CD4-positive, alpha-beta T cell treated with Interleukin-15 for 1 hour (primary cell): ENCODE measurements at regions not wholly inside any gene's neighbourhood (a gene's known extent, or its start where the extent isn't known, plus 50 kb on each side); places are given as distances from the start of the nearest gene placed in this dataset.

ENCODE experiments used
- DNase-seq: peaks from one replicate; pipeline ENCODE4 v3.0.0-alpha.2; 2020

DNA sequence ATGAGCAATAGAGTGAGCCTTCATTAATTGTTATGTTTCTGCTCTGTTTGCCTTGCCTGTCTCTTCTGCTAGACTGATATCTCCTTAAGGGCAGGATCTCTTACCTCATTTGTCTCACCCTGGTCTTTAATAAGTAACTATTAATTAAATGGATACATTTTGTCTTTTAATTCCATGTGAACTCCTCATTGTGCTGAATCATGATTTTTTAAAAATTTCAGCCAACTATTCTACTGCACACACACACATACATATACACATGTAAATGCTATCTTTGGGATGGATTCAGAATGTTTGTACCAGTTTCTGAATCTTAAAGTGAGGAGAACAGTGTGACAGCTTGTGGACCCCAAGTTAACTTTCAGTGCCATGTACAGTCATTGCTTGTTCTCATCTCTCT, 731.1 kb upstream of the MAP3K7 start:
- DNase-seq: no peak

- DNase-seq: no peak
These were observed 730.5 kb upstream of the MAP3K7 start for GRCh38 chr6:91317247-91317835.

GRCh38 chr6:91310178-91310577, 723.3 kb upstream of the MAP3K7 start:
- DNase-seq: no peak

- no peak for DNase-seq
These were observed 718.9 kb upstream of the MAP3K7 start for GRCh38 chr6:91305755-91306154.

DNA sequence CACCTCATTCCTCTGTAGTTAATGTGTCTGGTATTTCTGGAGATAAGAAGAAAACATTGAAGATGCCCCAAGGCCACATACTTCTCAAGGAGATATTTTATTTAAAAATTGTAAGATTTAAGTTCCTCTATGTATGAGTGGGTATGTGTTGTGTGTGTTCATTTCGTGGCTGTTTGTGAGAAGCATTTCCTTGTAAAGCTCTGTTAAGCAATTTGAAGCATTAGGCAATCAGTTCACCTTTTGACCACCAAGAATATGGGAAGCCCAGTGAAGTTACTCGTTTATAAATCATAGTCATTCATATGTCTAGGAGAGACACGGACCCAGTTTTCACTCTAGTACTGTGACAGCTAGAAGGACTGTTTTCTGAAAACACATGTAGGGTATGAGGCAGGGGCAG, 717.6 kb upstream of the MAP3K7 start:
- DNase-seq: no peak

- DNase-seq: no peak
These were observed 716.5 kb upstream of the MAP3K7 start for GRCh38 chr6:91303326-91303725.

DNA sequence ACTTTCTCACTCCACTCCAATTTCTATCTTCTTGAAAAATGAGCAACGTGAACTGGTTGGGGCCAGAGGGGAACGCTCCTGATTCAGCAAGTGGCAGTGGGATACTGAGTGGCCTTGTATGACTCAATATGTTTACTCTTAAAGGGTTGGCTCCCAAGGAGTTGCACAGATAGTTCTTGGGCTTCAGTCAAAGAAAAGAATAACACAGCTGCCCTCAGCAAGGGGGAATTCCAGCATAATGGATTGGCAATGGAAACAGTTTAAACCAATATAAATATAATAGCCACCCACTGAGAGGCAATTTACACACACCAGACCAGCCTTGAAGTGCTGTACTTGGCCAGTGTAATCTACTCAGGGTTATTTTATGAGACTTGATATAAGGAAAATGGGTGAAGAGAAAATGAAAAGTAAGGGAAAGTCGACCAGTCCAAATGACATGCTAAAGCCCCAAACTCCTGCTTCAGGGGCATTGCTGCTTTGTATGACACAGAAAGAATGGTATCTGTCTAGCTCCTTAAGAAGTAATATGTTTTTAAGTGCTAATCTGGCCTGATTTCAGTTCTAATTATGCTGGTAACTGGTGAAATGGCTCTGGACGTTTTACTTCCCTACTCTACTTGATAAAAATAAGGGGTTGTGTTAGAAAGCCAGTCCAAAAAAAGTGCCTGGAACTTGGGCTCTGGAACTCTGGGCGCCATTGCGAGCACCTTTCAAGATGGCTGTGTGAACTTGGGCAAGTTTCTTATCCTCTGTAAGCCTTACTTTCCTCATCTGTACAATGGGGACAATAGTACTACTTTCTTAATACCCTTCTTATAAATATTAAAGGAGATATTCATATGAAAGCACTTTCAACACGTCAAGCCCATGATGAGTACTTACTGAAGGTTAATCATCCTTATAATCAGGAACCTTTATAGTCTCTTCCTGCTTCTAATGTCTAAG, 712.9 kb upstream of the MAP3K7 start:
- DNase-seq: no peak

- DNase-seq: no peak
These were observed 711.8 kb upstream of the MAP3K7 start for GRCh38 chr6:91298543-91299145.

DNA sequence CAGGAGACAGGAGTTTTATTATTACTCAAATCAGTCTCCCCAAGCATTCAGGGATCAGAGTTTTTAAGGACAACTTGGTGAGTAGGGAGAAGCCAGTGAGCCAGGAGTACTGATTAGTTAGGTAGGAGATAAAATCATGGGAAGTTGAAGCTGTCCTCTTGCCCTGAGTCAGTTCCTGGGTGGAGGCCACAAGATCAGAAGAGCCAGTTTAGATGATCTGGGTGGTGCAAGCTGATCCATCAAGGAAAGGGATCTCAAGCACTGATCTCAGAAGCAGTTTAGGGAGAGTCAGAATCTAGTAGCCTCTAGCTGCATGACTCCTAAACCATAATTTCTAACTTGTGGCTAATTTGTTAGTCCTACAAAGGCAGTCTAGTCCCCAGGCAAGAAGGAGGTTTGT, 706.5 kb upstream of the MAP3K7 start:
- no peak for DNase-seq

DNA sequence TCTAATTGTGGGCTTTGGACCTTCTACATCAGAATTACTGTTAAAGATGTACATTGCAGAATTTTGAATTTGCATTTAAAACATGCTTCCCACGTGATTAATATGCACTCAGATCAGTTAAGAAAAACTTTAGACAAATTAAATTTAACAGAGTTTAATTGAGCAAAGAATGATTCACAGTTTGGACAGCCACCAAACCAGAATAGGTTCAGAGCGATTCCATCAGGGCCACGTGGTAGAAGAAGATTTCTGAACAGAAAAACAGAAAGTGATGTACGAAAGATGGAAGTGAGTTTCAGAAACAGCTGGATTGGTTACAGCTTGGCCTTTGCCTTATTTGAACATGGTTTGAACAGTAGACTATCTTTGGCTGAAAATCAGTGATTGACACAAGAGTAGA, 704.2 kb upstream of the MAP3K7 start:
- no peak for DNase-seq

- no peak for DNase-seq
These were observed 701.9 kb upstream of the MAP3K7 start for GRCh38 chr6:91288741-91289140.

GRCh38 chr6:91281901-91282300, 695.0 kb upstream of the MAP3K7 start:
- no peak for DNase-seq

- DNase-seq: no peak
These were observed 693.6 kb upstream of the MAP3K7 start for GRCh38 chr6:91280494-91280830.

DNA sequence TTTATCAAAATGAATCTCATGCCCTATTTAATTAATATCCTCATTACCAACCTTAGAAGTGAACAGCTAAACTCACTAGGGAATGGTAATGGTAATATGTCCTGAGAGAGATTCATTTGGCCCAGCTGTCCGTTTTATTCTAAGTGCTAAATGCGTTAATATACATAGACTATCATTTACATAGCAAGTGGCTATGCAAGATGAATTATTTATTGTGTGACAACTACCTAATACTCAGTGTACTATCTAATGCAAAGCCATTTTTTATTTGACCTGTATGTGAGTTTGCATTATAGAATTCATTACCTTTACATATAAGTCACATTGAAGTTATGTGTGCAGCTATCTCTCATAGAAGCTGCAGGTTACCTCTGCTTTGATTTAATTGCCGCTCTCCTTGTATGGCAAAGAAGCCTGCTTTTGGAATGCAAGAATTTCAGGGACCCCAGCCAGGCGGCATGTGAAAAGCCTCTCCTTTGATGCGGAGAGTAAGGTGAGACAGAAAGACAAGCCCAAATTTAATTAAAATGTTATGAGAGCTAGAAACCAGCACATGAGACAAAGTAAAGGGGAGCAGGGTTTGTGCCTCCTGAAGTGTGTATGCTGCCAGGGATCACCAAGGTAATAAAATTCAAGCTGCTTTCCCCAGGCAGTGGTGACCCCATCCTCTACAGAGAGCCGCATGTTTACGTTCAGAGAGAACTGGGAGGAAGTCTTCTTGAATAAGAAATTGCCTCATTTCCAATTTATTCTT, 693.0 kb upstream of the MAP3K7 start:
- no peak for DNase-seq

DNA sequence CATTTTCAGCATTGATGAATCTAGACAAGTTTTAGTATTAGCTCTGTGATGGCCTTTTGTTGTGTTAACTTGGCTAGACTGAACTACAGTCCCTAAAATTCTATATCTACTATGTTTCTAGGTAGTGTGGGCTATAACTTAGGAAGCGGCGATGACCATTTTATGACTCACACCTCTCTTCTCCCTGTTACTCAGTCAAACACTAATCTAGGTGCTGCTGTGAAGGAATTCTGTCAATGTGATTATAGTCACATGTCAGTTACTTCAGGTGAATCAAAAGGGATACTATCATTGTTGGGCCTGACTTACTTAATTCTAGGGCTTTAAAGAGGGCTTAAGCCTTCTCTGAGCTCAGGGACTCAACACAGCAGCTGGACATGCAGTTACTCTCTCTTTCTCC, 691.5 kb upstream of the MAP3K7 start:
- DNase-seq: no peak

GRCh38 chr6:91276315-91276714, 689.4 kb upstream of the MAP3K7 start:
- DNase-seq: no peak

GRCh38 chr6:91273729-91274128, 686.9 kb upstream of the MAP3K7 start:
- no peak for DNase-seq

DNA sequence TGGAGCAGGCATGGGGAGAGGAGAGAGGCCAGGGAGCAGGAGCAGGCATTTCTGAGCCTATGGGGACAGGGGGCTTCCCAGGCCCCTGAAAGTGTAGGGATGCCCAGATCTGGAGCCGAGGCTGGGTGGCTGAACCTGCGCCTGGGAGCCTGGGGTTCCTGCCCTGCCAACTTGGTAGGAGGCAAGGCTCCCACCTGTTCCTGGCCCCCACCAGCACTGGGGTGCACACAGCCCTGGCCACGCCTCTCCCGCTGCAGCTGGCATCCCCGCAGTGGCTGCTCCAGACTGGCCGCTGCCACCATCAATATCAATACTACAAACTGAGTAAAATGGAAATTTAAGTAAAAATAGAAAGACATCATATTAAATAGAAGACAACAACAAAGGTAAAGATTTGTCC, 684.9 kb upstream of the MAP3K7 start:
- DNase-seq: no peak

- no peak for DNase-seq
These were observed 682.1 kb upstream of the MAP3K7 start for GRCh38 chr6:91268941-91269340.

GRCh38 chr6:91267246-91267645, 680.4 kb upstream of the MAP3K7 start:
- DNase-seq: no peak

DNA sequence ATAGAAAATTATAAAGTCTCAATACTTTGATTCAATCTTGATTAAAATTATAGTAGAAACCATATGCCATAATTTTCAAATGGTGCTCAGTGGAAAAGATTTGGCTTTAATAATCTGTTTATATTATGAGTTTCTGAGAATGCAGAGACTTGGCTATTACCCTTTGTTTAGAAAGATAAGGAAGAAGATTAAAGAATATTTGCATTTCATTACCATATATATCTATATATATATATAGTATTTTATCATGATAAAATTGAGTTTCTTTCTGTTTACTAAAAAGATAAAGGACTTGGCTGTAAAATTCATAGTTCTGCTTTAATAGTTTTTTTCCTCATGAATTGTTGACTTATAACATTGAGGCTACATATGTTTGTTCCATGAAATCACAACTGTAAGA, 679.3 kb upstream of the MAP3K7 start:
- no peak for DNase-seq

- DNase-seq: no peak
These were observed 656.6 kb upstream of the MAP3K7 start for GRCh38 chr6:91243436-91243835.

DNA sequence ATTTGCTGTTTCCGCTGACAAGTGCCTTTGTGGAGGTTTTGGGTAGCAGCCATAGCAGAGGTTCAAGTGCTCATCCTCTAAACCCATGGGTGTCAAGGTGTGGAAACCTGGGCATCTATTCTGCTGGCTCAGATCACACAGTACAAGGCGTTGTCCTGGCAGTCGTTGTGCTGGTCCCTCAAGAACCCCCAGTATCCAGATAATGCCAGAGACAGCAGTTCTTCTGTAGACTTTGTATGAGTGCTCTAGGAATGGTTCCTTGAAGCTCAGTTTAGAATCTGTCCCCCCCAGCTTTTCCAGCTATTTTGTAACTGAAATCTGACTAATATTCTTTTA, 655.7 kb upstream of the MAP3K7 start:
- DNase-seq: no peak
